ENCODE measurements at regions not wholly inside any gene's neighbourhood (a gene's known extent, or its start where the extent isn't known, plus 50 kb on each side); places are given as distances from the start of the nearest gene placed in this dataset.
"Not testable (repeated sequence)": the region's sequence is repeated elsewhere in the genome, so short reads cannot be mapped to it uniquely, and the experiment has no call there.

DNA sequence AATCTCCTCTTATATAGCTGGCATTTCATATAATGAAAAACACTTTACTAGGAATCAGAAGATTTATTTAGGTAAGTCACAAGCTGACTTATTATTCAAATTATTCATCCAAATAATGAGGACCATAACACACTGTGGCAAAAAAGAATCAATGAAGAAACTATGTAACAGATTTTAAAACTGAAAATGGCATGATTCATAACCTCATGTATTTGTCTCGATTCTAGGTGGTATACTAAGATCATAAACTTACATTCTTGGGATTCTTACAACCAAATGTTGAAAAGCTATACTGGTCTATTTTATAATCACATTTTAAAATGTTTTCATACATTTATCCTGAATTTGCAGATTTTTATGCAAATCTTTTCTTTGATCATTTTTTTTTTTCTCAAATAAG is 69.6 kb upstream of the ZSCAN2 start:
- H3K9me3 Mint-ChIP-seq; H3K36me3 Mint-ChIP-seq (ENCODE audit: low read depth); ATAC-seq (ENCODE audit: poor library complexity); H3K9me3 ChIP-seq (ENCODE audit: control insufficient read depth in 1 of 2, insufficient read depth in 1 of 2, low read length in 2 of 2); H3K36me3 ChIP-seq (ENCODE audit: insufficient read depth, low read length); H3K4me3 ChIP-seq (ENCODE audit: low read length); H3K27ac Mint-ChIP-seq; H3K27ac ChIP-seq (ENCODE audit: low read depth in 1 of 2, low read length in 2 of 2); H3K4me3 Mint-ChIP-seq; H3K27me3 ChIP-seq (ENCODE audit: control insufficient read depth in 1 of 2, insufficient read depth in 2 of 2, low read length in 2 of 2); POLR2A ChIA-PET; H3K27me3 Mint-ChIP-seq; DNase-seq; H3K4me1 ChIP-seq (ENCODE audit: insufficient read depth, low read length); intact Hi-C loops (cut with DNase I, micrococcal nuclease); CTCF ChIA-PET: not testable (repeated sequence)
- H3K4me1 Mint-ChIP-seq (ENCODE audit: low read depth) = peaks cover 19% of the 10 kb centered on the region

DNA sequence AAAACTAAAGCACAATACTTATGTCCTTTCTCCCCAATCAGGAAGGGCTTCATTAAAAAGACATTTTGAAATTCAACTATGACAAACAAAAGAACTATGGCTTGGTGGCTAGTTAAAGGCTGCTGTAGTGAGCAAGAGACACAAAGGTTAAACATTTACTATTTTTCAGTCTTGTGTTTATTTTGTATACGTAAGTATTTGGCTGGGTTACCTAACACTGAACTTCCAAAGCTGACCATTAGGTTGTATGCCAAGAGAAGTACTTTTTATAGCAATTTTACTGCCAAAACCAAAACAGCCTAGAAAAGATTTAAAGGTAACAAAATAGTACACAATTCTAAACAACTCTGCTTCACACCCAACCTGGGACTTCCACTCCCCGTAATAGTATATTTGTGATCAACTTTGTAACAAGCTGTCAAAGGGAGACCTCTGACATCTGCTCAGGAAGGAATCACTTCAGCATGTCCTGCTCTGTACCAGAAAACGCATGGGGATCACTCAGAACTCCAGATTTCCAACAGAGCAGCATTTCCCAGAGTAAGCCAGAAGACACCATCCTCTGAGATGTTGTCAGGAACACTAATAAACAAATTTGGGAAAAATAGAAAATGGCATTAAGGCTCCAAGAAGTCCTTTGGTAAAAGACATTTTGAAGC is 69.0 kb upstream of the ZSCAN2 start:
- H3K4me3 ChIP-seq (ENCODE audit: low read length); H3K4me3 Mint-ChIP-seq; H3K27ac ChIP-seq (ENCODE audit: low read depth in 1 of 2, low read length in 2 of 2); ATAC-seq (ENCODE audit: poor library complexity); H3K9me3 ChIP-seq (ENCODE audit: control insufficient read depth in 1 of 2, insufficient read depth in 1 of 2, low read length in 2 of 2); H3K27me3 Mint-ChIP-seq; H3K27me3 ChIP-seq (ENCODE audit: control insufficient read depth in 1 of 2, insufficient read depth in 2 of 2, low read length in 2 of 2); DNase-seq; intact Hi-C loops (cut with DNase I, micrococcal nuclease); CTCF ChIA-PET; H3K27ac Mint-ChIP-seq; H3K36me3 ChIP-seq (ENCODE audit: insufficient read depth, low read length); H3K9me3 Mint-ChIP-seq; POLR2A ChIA-PET; H3K4me1 ChIP-seq (ENCODE audit: insufficient read depth, low read length); H3K36me3 Mint-ChIP-seq (ENCODE audit: low read depth): not testable (repeated sequence)
- peaks cover 19% of the 10 kb centered on the region for H3K4me1 Mint-ChIP-seq (ENCODE audit: low read depth)

DNA sequence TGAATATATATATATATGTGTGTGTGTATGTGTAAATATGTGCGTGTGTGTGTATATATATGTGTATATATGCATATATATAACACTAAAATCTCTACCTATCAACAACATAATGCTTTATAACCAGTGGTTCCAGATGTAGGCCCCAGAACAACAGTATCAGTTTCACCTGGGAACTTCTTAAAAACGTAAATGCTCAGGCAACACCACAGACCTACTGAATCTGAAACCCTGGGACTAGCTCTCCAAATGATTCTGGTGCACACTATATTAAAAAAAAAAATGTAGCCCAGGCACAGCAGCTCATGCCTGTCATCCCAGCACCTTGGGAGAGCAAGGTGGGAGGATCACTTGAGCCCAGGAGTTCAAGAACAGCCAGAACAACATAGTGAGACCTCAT is 67.1 kb upstream of the ZSCAN2 start:
- H3K9me3 ChIP-seq (ENCODE audit: control insufficient read depth in 1 of 2, insufficient read depth in 1 of 2, low read length in 2 of 2); CTCF ChIA-PET; DNase-seq; ATAC-seq (ENCODE audit: poor library complexity); H3K4me3 ChIP-seq (ENCODE audit: low read length); H3K4me3 Mint-ChIP-seq; H3K36me3 ChIP-seq (ENCODE audit: insufficient read depth, low read length); H3K27me3 Mint-ChIP-seq; H3K9me3 Mint-ChIP-seq; POLR2A ChIA-PET; intact Hi-C loops (cut with DNase I, micrococcal nuclease); H3K27ac ChIP-seq (ENCODE audit: low read depth in 1 of 2, low read length in 2 of 2); H3K36me3 Mint-ChIP-seq (ENCODE audit: low read depth); H3K4me1 ChIP-seq (ENCODE audit: insufficient read depth, low read length); H3K27ac Mint-ChIP-seq; H3K27me3 ChIP-seq (ENCODE audit: control insufficient read depth in 1 of 2, insufficient read depth in 2 of 2, low read length in 2 of 2): not testable (repeated sequence)
- H3K4me1 Mint-ChIP-seq (ENCODE audit: low read depth) = peaks cover 19% of the 10 kb centered on the region

DNA sequence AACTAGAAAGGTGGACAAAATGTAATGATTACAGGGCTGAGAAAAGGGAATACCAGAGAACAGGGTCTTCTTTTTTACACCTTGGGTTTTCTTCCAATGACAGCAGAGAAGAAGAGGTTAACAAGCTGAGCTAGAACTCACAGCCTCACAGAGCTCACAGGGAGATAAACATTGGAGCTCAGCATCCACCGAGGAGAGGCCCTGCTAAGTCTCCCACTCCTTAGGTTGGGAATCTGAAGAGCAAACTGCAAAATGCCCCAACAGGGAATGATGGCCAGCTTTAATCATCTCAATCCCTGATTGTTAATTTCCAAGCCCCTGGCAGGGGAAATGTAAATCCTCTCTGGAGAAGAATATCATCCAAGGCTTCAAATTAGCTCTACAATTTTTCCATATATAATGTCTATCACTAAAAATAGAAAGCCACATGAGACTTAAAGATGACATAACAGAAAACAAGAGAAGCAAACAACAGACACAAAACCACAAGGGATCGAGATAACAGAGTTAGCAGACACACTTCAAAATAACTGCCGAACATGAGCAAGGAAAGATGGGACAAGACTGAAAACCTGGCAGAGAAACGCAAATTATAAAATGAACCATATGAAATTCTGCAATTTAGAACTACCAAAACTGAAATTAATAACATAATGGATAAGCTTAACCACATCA is 66.1 kb upstream of the ZSCAN2 start:
- ATAC-seq (ENCODE audit: poor library complexity) = peak; percentile 24
- H3K4me3 ChIP-seq (ENCODE audit: low read length); H3K27ac Mint-ChIP-seq; H3K27me3 ChIP-seq (ENCODE audit: control insufficient read depth in 1 of 2, insufficient read depth in 2 of 2, low read length in 2 of 2); CTCF ChIA-PET; H3K9me3 Mint-ChIP-seq; H3K9me3 ChIP-seq (ENCODE audit: control insufficient read depth in 1 of 2, insufficient read depth in 1 of 2, low read length in 2 of 2); DNase-seq; H3K27me3 Mint-ChIP-seq; POLR2A ChIA-PET; intact Hi-C loops (cut with DNase I, micrococcal nuclease); H3K36me3 ChIP-seq (ENCODE audit: insufficient read depth, low read length); H3K27ac ChIP-seq (ENCODE audit: low read depth in 1 of 2, low read length in 2 of 2); H3K4me1 ChIP-seq (ENCODE audit: insufficient read depth, low read length); H3K4me3 Mint-ChIP-seq; H3K36me3 Mint-ChIP-seq (ENCODE audit: low read depth): not testable (repeated sequence)
- H3K4me1 Mint-ChIP-seq (ENCODE audit: low read depth) = peaks cover 19% of the 10 kb centered on the region

DNA sequence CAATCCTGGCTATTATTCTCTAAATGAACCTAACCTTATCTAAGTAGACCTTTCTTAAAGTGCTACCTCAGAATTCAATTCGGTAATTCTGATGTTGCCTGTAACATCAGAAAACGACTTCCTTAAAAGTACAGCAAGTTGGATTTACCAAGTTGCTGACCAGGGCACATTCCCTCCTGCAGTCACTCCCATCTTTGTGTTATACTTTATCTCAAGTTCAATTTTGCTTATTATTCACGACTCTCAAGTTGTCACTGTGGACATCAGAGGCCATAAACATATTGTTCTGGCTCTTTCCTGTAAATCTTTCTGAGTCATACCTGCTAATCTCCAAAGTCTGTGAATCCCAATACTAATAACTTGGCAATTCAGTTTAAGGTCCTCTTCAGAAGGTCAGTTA is 64.6 kb upstream of the ZSCAN2 start:
- CTCF ChIA-PET; H3K36me3 Mint-ChIP-seq (ENCODE audit: low read depth); H3K27me3 ChIP-seq (ENCODE audit: control insufficient read depth in 1 of 2, insufficient read depth in 2 of 2, low read length in 2 of 2); H3K27me3 Mint-ChIP-seq; POLR2A ChIA-PET; intact Hi-C loops (cut with DNase I, micrococcal nuclease); H3K9me3 ChIP-seq (ENCODE audit: control insufficient read depth in 1 of 2, insufficient read depth in 1 of 2, low read length in 2 of 2); H3K4me1 ChIP-seq (ENCODE audit: insufficient read depth, low read length); DNase-seq; H3K4me3 ChIP-seq (ENCODE audit: low read length); H3K9me3 Mint-ChIP-seq; ATAC-seq (ENCODE audit: poor library complexity); H3K4me3 Mint-ChIP-seq; H3K36me3 ChIP-seq (ENCODE audit: insufficient read depth, low read length); H3K27ac ChIP-seq (ENCODE audit: low read depth in 1 of 2, low read length in 2 of 2); H3K27ac Mint-ChIP-seq: not testable (repeated sequence)
- peaks cover 21% of the 10 kb centered on the region for H3K4me1 Mint-ChIP-seq (ENCODE audit: low read depth)

DNA sequence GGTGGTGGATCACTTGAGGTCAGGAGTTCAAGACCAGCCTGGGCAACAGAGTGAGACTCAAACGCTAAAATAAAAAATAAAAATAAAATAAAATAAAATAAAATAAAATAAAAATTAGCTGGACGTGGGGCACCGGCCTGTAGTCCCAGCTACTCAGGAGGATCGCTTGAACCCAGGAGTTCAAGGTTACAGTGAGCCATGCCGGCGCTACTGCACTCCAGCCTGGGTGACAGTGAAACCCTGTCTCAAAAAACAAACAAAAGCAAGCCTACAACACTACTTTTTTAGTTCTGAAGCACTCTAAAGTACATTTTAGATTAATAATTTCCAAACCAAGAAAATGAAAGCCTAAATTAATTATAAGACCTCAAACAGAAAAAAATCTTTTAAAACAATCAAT is 56.2 kb upstream of the ZSCAN2 start:
- peaks cover 23% of the 10 kb centered on the region for H3K36me3 Mint-ChIP-seq (ENCODE audit: low read depth)
- H3K9me3 ChIP-seq (ENCODE audit: control insufficient read depth in 1 of 2, insufficient read depth in 1 of 2, low read length in 2 of 2); CTCF ChIA-PET; intact Hi-C loops (cut with DNase I, micrococcal nuclease); H3K4me3 Mint-ChIP-seq; H3K27ac ChIP-seq (ENCODE audit: low read depth in 1 of 2, low read length in 2 of 2); H3K27me3 ChIP-seq (ENCODE audit: control insufficient read depth in 1 of 2, insufficient read depth in 2 of 2, low read length in 2 of 2); H3K9me3 Mint-ChIP-seq; DNase-seq; H3K27ac Mint-ChIP-seq; ATAC-seq (ENCODE audit: poor library complexity); H3K36me3 ChIP-seq (ENCODE audit: insufficient read depth, low read length); POLR2A ChIA-PET; H3K27me3 Mint-ChIP-seq; H3K4me1 ChIP-seq (ENCODE audit: insufficient read depth, low read length); H3K4me3 ChIP-seq (ENCODE audit: low read length): not testable (repeated sequence)
- H3K4me1 Mint-ChIP-seq (ENCODE audit: low read depth) = peaks cover 17% of the 10 kb centered on the region

DNA sequence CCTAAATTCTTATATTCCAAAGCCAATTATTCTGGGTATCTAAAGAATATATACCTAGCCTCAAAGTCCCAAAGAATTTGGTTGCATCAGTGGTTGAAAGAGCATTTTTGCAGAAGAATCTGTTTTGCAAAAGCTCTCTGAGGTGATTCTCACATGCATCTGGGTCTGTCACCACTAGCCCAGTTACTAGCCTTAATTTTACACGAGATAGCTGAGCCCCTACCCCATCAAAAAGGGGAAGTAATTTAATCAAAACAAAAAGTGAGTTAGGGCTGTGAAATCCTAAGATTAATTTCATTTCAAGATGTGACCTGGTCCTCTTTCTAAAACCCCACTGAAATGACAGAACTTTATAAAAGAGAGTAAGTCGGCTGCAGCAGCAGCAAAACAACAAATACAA is 53.7 kb upstream of the ZSCAN2 start:
- DNase-seq; H3K27me3 ChIP-seq (ENCODE audit: control insufficient read depth in 1 of 2, insufficient read depth in 2 of 2, low read length in 2 of 2); intact Hi-C loops (cut with DNase I, micrococcal nuclease); ATAC-seq (ENCODE audit: poor library complexity); H3K4me1 ChIP-seq (ENCODE audit: insufficient read depth, low read length); POLR2A ChIA-PET; H3K4me3 Mint-ChIP-seq; H3K4me3 ChIP-seq (ENCODE audit: low read length); H3K27ac Mint-ChIP-seq; H3K27ac ChIP-seq (ENCODE audit: low read depth in 1 of 2, low read length in 2 of 2); H3K36me3 ChIP-seq (ENCODE audit: insufficient read depth, low read length); H3K9me3 ChIP-seq (ENCODE audit: control insufficient read depth in 1 of 2, insufficient read depth in 1 of 2, low read length in 2 of 2); H3K9me3 Mint-ChIP-seq; H3K27me3 Mint-ChIP-seq: not testable (repeated sequence)
- H3K4me1 Mint-ChIP-seq (ENCODE audit: low read depth) = peaks cover 14% of the 10 kb centered on the region
- CTCF ChIA-PET = interaction anchor here (1.2 kb wide), 1 partner anchor 24 kb away, joined by 3 read pairs; no protein-coding TSS in a partner anchor
- H3K36me3 Mint-ChIP-seq (ENCODE audit: low read depth) = peaks cover 18% of the 10 kb centered on the region
